Fibroblast of gingiva (primary cell): ENCODE measurements at regions not wholly inside any gene's neighbourhood (a gene's known extent, or its start where the extent isn't known, plus 50 kb on each side); places are given as distances from the start of the nearest gene placed in this dataset.
"Not testable (repeated sequence)": the region's sequence is repeated elsewhere in the genome, so short reads cannot be mapped to it uniquely, and the experiment has no call there.

Source experiments
- DNase-seq: peaks from one replicate; pipeline ENCODE4 v3.0.0-alpha.2; 2011; ENCODE audit warnings: low read depth

GRCh38 chr1:203401199-203401877 lies 50.4 kb upstream of the FMOD start:
- no peak for DNase-seq

- DNase-seq: no peak
These were observed 51.2 kb upstream of the FMOD start for GRCh38 chr1:203402152-203402551.

- DNase-seq: peak; percentile 93
These were observed 51.9 kb upstream of the FMOD start for GRCh38 chr1:203402629-203403337.

DNA sequence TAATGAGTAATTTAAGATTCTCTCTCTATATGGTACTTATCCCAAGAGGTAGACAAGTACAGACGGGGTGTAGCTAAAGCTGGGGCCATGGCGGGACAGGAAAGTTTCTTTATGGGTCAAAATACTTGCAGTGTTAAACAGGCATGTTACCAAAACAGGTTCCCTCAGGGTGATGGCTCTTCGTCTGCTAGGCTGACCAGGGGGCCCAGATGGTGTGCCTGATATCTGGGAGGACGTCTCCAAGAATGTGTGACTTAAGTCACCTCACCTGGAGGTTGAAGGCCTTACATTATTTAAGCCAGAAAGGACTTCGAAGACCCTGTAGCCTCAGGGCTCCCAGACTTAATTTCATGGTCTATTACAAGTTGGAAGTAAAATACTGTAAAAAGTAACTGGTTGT lies 52.7 kb upstream of the FMOD start:
- no peak for DNase-seq

GRCh38 chr1:203404546-203404945 lies 53.6 kb upstream of the FMOD start:
- DNase-seq: no peak

GRCh38 chr1:203405703-203406438 lies 54.9 kb upstream of the FMOD start:
- no peak for DNase-seq

- peak; percentile 33 for DNase-seq
These were observed 55.6 kb upstream of the FMOD start for GRCh38 chr1:203406446-203407045.

GRCh38 chr1:203407296-203407695 lies 56.4 kb upstream of the FMOD start:
- no peak for DNase-seq

DNA sequence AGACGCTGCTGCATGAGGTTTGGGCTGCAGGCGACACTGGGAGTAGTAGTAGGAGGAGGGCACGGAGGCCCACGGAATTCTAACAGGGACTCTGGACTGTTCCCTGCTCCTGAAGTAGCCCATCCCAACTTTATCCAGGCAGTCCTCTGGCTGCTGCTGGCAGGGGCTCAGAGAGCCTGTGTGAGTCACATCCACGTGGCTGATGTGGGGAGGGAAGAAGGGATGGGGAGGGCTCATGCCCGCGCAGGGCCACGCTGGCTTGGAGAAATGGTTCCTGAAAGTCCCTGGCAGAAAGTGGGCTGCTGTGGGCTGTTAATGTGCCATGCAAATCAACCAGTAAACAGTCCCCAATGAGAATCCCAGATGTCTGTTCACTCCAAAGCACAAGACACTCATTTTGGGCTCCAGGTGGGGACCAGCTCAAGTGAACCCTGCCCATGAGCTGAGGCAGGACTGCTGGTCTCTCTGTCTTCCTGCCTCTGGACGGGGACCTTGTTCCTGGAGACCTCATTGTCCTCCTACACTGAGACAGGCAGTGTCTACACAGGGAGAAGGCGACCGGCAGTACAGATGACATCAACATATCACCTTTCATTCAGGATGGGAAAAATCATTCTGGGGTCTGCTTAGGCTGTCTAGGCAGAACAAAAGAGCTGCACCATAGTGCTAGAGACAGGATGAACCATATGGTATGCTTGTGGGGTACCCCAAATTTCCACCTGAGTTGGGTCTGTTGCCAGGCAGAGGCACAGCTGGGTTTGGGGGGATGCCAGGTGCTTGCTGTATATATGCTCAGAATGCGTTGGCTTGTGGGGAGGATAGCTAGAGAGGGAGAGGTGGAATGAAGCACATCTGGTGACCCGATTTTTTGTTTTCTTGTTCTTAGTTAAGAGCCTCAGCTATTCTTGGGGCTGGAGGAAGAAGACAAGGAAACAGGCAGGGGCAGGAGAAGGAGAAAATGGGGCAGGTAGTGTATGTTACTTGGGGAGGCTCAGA lies 57.9 kb upstream of the FMOD start:
- DNase-seq: peak; percentile 75

DNA sequence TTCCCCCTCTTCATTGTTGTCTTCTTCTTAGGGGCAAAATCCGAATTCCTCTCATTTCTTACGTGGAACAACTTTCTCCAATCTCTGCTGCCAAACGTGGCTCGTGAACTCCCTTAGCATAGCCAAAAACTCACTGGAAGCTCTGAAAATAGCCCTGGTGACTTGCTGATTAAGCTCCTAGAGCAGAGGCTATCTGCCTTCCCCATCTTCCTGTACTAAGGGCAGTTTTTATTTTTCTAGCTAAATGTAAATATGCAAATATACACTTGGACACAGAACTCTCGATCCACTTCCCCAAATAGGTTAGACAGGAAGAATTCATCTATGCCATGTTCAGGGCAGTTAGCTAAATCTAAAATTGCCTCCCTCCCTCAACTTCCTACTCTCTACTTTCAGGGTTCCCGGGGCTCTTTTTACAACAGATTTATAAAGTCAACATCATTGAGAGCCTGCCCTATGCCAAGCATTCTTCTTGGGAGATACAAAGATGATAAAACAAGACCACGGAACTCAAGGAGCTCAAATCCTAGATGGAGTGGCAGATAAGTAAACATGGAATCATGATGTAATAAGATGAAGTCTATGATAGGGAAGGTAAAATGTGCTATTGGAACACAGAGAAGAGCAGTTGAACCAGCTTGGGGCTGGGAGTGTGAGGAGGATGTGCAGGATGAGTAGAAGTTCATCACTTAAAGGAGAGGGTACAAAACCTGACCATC lies 59.4 kb upstream of the FMOD start:
- no peak for DNase-seq

DNA sequence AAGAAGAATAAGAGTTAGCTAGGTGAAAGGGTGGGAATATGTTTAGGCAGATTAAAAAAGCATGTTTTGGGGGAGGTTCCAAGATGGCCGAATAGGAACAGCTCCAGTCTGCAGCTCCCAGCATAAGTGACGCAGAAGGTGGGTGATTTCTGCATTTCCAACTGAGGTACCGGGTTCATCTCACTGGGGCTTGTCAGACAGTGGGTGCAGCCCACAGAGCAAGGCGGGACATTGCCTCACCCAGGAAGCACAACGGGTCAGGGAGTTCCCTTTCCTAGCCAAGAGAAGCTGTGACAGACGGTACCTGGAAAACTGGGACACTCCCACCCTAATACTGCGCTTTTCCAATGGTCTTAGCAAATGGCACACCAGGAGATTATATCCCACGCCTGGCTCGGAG lies 60.5 kb upstream of the FMOD start:
- DNase-seq: not testable (repeated sequence)

DNA sequence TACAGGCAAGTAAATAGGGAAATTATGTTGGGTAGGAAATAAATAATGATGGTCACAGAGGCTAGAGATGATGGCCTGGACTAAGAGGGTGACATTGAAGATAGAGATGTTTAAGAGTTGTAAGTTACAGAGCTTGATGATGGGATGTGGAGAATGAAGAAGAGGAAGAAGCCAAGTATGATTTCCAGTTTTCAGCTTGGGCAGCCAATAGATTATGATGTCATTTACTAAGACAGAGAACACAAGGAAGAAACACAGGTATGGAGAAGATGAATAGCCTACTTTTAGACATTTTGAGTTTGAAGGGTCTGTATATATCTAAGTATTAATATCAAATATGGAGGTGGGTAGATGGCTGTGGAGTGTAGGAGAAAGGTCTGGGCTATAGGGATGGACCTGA lies 56.0 kb upstream of the PRELP start:
- no peak for DNase-seq

- DNase-seq: no peak
These were observed 55.3 kb upstream of the PRELP start for GRCh38 chr1:203420263-203420662.

GRCh38 chr1:203421246-203421645 lies 54.4 kb upstream of the PRELP start:
- no peak for DNase-seq

- DNase-seq: no peak
These were observed 53.5 kb upstream of the PRELP start for GRCh38 chr1:203422116-203422515.

DNA sequence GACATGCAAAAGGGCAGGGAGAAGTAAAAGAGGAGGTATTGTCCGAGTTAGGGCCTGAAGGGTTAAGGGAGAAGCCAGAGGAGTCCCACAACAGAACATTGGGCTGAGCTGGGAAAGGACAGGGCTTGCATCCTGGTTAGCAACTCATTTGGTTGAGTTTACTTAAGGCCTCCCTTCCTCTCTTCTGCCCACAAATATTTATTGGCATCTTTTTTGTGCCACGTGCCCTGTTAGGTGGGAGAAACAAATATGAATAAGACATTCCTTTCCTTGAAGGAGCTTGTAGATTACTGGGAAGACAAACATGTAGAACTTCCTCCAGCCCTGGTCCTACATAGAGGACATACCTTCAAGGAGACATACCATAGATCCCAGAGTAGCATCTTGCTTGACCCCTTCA lies 53.0 kb upstream of the PRELP start:
- DNase-seq: no peak

DNA sequence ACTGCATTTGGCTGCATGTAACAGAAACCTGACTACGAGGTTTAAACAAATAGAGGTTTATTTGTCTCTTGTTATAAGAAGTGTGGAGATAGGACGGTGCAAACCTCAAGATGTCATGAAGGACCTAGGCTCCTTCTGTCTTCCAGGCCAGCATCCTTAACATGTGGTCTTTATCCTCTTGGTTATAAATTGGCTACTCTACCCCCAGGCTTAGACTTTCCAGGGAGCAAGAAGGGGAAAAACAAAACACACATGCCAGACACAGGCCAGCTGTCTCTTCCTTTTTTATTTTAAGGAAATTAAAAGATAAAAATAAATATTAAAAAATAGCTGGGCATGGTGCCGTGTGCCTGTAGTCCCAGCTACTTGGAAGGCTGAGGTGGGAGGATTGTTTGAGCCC lies 51.3 kb upstream of the PRELP start:
- no peak for DNase-seq

- no peak for DNase-seq
These were observed 50.5 kb upstream of the PRELP start for GRCh38 chr1:203424861-203425662.

DNA sequence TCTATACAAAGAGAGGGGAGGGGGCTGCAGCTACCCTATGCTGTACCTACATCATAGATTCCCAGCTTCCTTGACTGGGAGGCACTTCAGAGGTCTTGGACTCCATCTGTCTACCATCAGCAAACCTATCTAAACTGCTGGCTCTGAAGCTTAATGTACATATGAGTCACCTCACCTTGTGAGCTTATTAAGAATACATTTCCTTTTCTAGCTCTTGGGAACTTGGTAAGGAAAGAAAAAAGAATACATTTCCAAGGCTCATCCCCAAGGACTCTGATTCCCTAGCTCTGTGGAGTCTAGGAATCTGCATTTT lies 50.0 kb upstream of the PRELP start:
- no peak for DNase-seq
